DMS 273 (cell line): ENCODE measurements at regions not wholly inside any gene's neighbourhood (a gene's known extent, or its start where the extent isn't known, plus 50 kb on each side); places are given as distances from the start of the nearest gene placed in this dataset.

Experiments
- DNase-seq: peaks from one replicate; lab custom pipeline; 2025; ENCODE audit not compliant: unreplicated experiment; lab: John Stamatoyannopoulos, UW

DNA sequence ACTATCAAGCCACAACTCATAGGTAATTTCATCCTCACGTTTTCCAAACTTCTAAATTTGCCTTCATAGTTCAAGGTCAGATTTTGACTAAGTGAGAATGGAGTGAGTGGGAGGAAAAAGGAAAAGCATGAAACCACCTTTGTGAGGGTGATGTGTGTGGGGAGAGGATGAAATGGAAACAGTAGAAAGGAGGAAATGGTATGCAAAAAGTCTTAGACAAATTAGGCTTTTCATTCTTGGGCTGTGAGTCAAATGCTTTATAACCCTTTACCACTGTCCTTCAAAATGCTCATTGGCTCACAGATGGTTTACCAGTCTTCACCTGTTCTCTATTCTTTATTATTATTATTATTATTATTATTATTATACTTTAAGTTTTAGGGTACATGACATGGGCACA is 127.2 kb downstream of the RAP2A start:
- no peak for DNase-seq

DNA sequence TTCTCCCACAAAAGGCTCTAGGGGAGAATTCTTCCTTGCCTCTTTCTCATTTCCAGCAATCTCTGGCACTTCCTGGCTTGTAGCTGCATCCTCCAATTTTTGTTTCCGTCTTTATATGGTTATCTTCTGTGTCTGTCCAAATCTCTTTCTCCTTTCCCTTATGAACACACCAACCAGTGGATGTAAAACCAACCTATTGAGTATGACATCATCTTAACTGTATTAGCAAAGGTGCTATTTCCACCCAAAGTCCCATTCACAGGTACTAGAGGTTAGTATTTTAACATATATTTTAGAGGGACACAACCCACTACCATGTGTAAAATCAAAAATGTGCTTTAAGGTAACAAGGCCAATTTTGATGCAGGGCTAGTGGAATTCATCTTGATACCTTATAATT is 129.0 kb downstream of the RAP2A start:
- DNase-seq: no peak

GRCh38 chr13:97564956-97565355 is 131.0 kb downstream of the RAP2A start:
- DNase-seq: no peak

DNA sequence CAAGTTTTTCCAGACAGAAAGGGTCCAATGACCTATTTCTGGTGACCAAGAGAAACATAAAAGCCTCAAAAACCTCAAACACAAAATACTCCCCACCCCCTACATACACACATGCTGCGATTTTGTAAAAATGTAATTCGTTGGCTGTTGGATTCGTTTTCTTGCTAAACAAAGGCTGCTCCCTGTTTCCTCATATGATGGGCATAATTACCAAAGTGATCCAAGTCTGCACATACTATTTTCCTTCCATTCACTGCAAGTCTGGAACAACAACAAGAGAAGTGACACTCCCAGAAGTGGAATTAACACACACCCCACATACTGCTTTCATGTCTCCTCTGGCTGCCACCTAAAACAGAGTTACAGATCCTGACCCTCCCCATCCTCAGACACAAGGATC is 131.9 kb downstream of the RAP2A start:
- DNase-seq: no peak

DNA sequence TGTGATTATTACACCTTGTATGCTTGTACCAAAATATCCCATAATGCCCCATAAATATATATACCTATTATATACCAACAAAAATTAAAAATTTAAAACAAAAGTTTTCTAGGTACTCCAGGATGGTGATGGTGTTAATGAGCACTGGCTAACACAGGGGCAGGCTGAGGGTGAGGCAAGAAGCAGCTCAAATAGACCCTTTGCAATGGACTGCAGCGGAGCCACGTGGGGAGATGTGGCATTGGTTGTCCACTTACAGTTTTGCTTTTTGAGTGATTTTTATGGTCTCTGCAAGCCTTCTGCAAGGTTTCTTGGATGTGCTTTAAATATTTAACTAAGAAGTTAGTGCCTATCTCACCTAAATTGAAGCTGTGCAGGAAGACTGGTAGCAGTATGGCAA is 132.9 kb downstream of the RAP2A start:
- no peak for DNase-seq

- no peak for DNase-seq
Observed at GRCh38 chr13:97567510-97568243, 133.7 kb downstream of the RAP2A start.

DNA sequence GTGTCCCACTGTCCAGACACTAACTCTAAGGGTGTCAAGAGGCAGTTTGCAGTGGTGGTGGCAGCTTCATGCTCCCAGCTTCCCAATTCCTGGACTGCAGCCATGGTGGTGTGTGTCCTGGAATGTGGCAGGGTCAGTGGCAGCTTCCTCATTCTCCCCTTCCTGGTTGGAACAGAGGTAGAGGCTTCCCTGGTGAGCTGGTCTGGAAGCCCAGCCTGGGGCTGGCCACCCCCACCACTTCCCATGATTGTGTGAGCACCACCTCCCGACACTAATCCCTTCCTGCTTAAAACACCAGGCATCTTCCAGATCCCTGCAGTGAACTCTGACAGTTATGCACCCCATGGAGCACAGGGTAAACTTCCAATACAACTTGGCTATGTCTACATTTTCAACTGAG is 134.9 kb downstream of the RAP2A start:
- no peak for DNase-seq

GRCh38 chr13:97569841-97570240 is 135.9 kb downstream of the RAP2A start:
- peak; percentile 70 for DNase-seq

GRCh38 chr13:97570442-97570841 is 136.5 kb downstream of the RAP2A start:
- peak; percentile 18 for DNase-seq

DNA sequence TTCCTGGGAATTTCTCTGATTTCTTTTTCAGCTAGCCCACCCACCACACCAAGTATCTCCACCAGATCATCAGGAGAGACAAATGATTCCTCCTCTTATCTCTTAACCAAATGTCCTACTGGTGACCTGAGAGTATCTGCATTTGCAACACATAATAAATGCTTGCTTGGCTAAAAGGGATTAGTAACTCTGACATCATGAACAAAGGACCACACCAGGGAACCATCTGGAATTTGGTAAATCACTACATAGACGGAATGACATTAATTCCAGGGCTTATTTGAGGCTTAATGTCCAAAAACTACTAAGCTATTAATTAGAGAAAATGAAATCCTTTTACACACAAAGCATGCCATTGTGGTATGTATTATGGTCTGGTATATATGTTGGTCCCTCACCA is 139.0 kb downstream of the RAP2A start:
- no peak for DNase-seq

GRCh38 chr13:97574926-97575325 is 141.0 kb downstream of the RAP2A start:
- DNase-seq: peak; percentile 31

GRCh38 chr13:97577026-97577425 is 143.1 kb downstream of the RAP2A start:
- no peak for DNase-seq

- DNase-seq: no peak
Observed at GRCh38 chr13:97582170-97582569, 148.2 kb downstream of the RAP2A start.

DNA sequence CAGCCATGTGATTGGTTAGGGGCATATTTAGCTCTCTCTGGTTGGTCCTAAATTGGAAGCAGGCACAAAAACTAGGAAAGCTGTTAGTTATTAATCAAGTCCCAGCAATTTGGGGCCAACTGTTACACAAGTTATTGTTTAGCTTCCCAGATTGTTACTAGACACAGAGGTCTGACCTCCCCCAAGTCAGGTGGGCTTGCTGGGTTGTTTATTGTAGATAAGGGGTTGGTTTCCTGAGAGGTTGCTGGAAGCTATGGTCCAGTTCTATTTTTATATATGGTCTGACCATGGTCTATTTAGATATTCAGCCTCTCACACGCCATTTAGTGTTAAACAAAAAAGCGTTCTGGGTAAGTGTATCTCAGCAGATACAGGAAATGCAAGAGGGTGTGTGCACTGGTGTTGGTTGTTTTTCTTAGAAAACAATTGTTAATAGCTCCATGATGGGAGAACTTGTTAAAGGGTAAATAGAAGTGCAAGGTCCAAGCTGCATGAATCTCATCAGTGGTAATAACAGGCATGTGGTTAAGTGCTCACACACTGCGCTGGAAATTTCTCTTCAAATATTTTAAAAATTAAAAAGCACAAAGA is 150.0 kb downstream of the RAP2A start:
- no peak for DNase-seq

DNA sequence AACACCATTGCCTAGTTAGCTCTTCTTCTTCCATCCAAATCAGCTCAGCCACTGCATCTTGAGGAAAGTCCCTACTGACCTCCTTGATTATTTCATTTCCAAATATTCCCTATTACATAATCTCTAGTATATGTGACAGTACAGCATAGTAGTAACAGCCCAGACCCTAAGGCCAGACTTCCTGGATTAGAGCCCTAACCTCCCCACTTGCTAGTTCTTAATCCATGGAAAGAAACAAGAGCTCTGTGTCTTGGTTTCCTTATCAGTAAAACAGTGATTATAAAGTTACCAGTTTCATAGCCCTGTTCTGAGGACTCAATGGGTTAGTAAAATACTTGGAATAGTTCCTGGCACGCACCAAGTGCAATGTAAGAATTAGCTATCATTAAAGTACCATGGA is 153.0 kb downstream of the RAP2A start:
- no peak for DNase-seq

DNA sequence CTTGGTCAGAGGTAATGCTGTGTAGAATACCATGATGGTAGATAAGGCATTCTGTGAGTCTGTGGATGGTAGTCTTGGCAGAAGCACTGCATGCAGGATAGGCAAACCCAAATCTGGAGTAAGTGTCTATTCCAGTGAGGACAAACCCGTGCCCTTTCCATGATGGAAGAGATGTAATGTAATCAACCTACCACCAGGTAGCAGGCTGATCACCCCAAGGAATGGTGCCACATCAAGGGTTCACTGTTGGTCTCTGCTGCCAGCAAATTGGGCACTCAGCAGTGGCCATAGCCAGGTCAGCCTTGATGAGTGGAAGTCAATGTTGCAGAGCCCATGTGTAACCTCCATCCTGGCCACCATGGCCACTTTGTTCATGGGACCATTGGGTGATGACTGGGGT is 155.0 kb downstream of the RAP2A start:
- peak; percentile 4 for DNase-seq

DNA sequence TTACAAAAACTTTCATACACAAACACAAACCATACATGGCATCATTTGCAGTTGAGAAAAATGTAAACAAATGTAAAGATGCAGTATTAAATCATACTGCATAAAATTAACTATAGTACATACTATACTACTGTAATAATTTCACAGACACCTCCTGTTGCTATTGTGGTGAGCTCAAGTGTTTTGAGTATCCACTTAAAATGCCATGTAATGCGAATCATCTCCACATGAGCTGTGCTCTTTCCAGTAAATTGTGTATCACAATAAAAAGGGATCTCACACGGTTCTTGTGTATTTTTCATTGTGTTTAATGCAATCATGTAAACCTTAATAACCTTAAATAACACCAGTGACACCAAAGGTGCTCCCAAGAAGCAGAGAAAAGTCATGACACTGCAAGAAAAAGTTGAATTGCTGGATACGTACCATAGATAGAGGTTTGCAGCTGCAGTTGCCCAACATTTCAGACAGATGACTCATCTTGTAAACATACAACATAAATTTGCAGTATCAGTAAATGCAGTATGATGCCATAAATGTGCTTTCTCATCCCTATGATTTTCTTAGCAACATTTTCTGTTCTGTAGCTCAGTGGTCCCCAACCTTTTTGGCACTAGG is 166.6 kb downstream of the RAP2A start:
- no peak for DNase-seq

DNA sequence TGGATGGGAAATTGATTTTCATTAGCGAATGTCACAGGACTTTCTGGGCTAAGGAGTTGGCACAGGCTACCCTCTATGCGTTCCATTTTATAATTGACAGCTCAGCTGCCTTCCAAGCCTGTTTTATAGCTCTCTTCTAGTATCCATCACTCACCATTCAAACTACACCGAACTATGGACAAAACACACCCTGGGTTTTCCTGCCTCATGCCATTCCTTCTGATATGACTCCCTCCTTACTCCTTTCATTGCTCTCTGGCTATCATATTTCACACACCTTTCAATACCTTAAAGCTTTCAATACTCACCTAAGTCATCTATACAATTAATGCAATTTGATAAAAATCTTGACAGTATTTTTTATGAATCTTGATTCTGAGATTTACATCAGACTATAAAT is 181.3 kb downstream of the RAP2A start:
- no peak for DNase-seq

- DNase-seq: no peak
Observed at GRCh38 chr13:97616385-97616784, 182.4 kb downstream of the RAP2A start.

DNA sequence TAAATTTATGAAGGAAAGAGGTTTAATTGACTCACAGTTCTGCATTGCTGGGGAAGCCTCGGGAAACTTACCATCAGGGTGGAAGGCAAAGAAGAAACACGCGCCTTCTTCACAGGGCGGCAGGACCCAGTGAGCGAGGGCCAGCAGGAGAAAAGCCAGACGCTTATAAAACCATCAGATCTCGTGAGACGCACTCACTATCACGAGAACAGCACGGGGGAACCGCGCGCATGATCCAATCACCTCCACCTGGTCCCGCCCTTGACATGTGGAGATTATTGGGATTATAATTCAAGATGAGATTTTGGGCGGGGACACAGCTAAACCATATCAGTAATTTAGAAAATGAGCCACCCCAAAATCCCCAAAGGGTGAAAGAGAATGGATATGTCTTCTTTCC is 187.1 kb downstream of the RAP2A start:
- no peak for DNase-seq

DNA sequence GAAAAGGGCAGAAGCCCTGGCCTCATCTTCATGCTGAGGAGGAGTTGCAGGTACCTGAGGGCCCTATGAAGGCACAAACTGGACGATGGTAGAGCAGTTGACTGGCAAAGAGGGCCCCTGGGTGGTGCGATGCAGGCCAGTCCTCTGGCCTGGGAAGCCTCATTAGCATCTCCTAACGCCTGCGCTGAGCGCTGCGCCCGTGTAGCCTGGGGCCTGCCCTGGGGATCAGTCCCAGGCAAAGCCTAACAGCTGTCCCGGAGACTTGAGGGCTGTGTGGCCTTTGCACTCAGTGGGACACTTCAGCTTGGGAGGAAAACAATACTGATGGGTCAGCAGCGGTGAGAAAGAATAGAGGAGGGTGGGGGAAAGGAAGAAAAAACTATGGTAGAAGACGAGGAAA is 187.7 kb downstream of the RAP2A start:
- DNase-seq: no peak

DNA sequence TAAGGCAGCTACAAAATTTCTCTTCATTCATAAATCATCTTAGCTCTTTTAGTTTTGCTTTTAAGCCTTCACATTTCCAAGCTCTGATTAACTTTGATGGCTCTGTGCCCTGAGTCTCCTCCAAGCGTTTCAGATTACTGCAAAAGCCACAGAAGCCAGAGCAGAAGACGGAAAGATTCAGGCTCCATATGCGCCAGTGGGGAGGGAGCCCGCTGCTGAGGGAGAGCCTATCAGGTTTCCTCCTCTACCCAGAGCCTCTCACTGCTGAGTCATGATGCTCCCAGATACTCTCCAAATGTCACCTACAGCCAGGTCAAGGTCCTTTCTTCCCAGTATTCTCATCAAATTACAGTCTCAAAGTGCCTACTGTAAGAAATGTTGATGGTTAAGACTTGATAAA is 193.6 kb downstream of the RAP2A start:
- peak; percentile 89 for DNase-seq
